ENCODE measurements at regions not wholly inside any gene's neighbourhood (a gene's known extent, or its start where the extent isn't known, plus 50 kb on each side); places are given as distances from the start of the nearest gene placed in this dataset.

DNA sequence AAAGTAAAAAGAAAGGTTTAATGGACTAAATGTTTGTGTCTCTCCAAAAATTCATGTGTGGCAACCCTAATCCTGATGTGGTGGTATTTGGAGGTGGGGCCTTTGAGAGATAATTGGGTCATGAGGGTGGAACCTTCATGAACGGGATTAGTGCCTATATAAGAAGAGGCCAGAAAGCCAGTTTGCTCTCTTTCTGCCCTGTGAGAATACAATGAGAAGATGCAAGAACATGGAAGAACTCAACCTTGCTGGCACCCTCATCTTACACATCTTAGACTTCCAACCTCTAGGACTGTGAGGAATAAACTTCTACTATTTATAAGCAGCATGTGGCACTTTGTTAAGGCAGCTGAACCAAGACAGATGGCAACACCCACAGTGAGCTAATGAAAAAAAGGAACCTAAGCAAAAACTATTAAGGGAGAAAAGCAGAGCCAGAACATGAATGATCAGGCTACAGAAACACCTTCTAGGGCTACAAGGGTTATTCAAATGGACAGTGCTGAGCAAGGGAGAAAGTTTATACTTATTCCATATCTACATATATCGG lies 159.5 kb downstream of the PLK2 start:
- no CpG with 5 or more reads among the region's 2 CpGs for WGBS (ENCODE audit: insufficient coverage)
- ChIA-PET POLR2A (no interaction called here), CTCF (no interaction called here)

DNA sequence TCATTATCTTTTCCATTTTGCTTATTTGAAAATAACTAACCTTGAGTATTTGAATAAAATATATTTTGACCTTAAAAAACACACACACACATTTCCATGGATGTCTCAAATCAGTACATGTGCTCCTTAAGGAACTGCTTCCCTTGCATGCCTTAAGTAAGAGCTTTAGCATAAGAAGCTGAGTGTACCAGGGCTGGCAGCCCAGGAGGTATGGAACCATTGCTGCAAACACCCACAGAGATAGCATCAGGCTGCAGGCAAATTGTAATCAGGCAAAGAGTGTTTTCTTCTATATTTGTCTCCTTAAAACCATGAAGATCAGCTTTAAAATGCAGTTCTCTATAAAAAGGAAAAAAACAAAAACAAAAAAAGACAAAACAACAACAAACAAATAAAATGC lies 160.6 kb downstream of the PLK2 start:
- POLR2A ChIA-PET, result no interaction called here
- Mint-ChIP-seq H3K27ac (no peak overlapping the region), H3K4me1 (peaks cover 6% of the 10 kb centered on the region), H3K27me3 (no peaks in the 10 kb centered on the region), H3K4me3 (no peak overlapping the region), H3K9me3 (ENCODE audit: insufficient read depth) (no peaks in the 10 kb centered on the region)
- Histone ChIP-seq H3K9ac (ENCODE audit: low read length) (no peak overlapping the region), H3K27me3 (replicated peaks in 1 of 4; ENCODE audit: control extremely low read depth in 1 of 4, control insufficient read depth in 3 of 4, insufficient read depth in 4 of 4, low read length in 3 of 4) (peaks cover 0 to 2% (median 0%) of the 10 kb centered on the region in 4 experiments), H3K27ac (ENCODE audit: low read length in 2 of 2) (no peak overlapping the region), H3K36me3 (replicated peaks in 1 of 2; ENCODE audit: control extremely low read depth in 1 of 2, control insufficient read depth in 1 of 2, extremely low read depth in 1 of 2, insufficient read depth in 2 of 2, low read length in 1 of 2) (no peaks in the 10 kb centered on the region), H2AFZ (ENCODE audit: insufficient read depth, low read depth, low read length, poor library complexity, severe bottlenecking) (no peak overlapping the region), H3K9me3 (ENCODE audit: control extremely low read depth in 1 of 3, control insufficient read depth in 2 of 3, insufficient read depth in 1 of 3, low read length in 2 of 3) (peaks cover 0 to 3% (median 0%) of the 10 kb centered on the region in 3 donors), H4K20me1 (ENCODE audit: control insufficient read depth, insufficient read depth, low read length, poor library complexity, severe bottlenecking) (no peaks in the 10 kb centered on the region), H3K79me2 (ENCODE audit: control insufficient read depth, insufficient read depth, low read length) (no peaks in the 10 kb centered on the region), H3K4me2 (replicated peaks; ENCODE audit: low read depth, low read length, poor library complexity, severe bottlenecking) (no peak overlapping the region), H3K4me3 (ENCODE audit: control extremely low read depth in 1 of 5, extremely low read depth in 1 of 5, insufficient read depth in 1 of 5, low read depth in 2 of 5, low read length in 4 of 5) (no peak overlapping the region), H3K4me1 (ENCODE audit: control insufficient read depth in 2 of 2, insufficient read depth in 2 of 2, low read length in 2 of 2) (no peaks in the 10 kb centered on the region)
- CTCF ChIA-PET, result no interaction called here
- ATAC-seq (ENCODE audit: low read depth), result no peak
- intact Hi-C loops (cut with micrococcal nuclease), result no loop called here
- DNase-seq, result no peak
- TF ChIP-seq EZH2 (IDR thresholded peaks at IDR 0.05; ENCODE audit: borderline replicate concordance, insufficient read depth, low read depth, low read length, poor library complexity, severe bottlenecking), result no peak
- TF ChIP-seq, protein P1, sequence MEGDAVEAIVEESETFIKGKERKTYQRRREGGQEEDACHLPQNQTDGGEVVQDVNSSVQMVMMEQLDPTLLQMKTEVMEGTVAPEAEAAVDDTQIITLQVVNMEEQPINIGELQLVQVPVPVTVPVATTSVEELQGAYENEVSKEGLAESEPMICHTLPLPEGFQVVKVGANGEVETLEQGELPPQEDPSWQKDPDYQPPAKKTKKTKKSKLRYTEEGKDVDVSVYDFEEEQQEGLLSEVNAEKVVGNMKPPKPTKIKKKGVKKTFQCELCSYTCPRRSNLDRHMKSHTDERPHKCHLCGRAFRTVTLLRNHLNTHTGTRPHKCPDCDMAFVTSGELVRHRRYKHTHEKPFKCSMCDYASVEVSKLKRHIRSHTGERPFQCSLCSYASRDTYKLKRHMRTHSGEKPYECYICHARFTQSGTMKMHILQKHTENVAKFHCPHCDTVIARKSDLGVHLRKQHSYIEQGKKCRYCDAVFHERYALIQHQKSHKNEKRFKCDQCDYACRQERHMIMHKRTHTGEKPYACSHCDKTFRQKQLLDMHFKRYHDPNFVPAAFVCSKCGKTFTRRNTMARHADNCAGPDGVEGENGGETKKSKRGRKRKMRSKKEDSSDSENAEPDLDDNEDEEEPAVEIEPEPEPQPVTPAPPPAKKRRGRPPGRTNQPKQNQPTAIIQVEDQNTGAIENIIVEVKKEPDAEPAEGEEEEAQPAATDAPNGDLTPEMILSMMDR (IDR thresholded peaks at IDR 0.05), result no peak

More for the DNA sequence above, 159.5 kb downstream of the PLK2 start:
- Mint-ChIP-seq H3K4me1 (no peaks in the 10 kb centered on the region), H3K27me3 (no peaks in the 10 kb centered on the region), H3K4me3 (no peak overlapping the region), H3K9me3 (ENCODE audit: insufficient read depth) (no peaks in the 10 kb centered on the region), H3K27ac (no peak overlapping the region)
- no peaks in the 10 kb centered on the region for H3K4me1 ChIP-seq (ENCODE audit: control insufficient read depth in 2 of 2, insufficient read depth in 2 of 2, low read length in 2 of 2)
- DNase-seq (no peak), ATAC-seq (ENCODE audit: low read depth) (no peak)
- no peak overlapping the region for H3K9ac ChIP-seq (ENCODE audit: low read length)
- H3K79me2 ChIP-seq (ENCODE audit: control insufficient read depth, insufficient read depth, low read length), result no peaks in the 10 kb centered on the region
- intact Hi-C loops (cut with micrococcal nuclease), result no loop called here
- TF ChIP-seq EZH2 (IDR thresholded peaks at IDR 0.05; ENCODE audit: borderline replicate concordance, insufficient read depth, low read depth, low read length, poor library complexity, severe bottlenecking), result no peak
- TF ChIP-seq, protein P1 (IDR thresholded peaks at IDR 0.05), result no peak
- no peaks in the 10 kb centered on the region for H4K20me1 ChIP-seq (ENCODE audit: control insufficient read depth, insufficient read depth, low read length, poor library complexity, severe bottlenecking)
- no peak overlapping the region for H3K27ac ChIP-seq (ENCODE audit: low read length in 2 of 2)
- H3K27me3 ChIP-seq (replicated peaks in 1 of 4; ENCODE audit: control extremely low read depth in 1 of 4, control insufficient read depth in 3 of 4, insufficient read depth in 4 of 4, low read length in 3 of 4), result peaks cover 0 to 2% (median 0%) of the 10 kb centered on the region in 4 experiments
- H3K9me3 ChIP-seq (ENCODE audit: control extremely low read depth in 1 of 3, control insufficient read depth in 2 of 3, insufficient read depth in 1 of 3, low read length in 2 of 3), result peaks cover 0 to 3% (median 0%) of the 10 kb centered on the region in 3 donors
- no peak overlapping the region for H2AFZ ChIP-seq (ENCODE audit: insufficient read depth, low read depth, low read length, poor library complexity, severe bottlenecking)
- H3K4me2 ChIP-seq (replicated peaks; ENCODE audit: low read depth, low read length, poor library complexity, severe bottlenecking), result no peak overlapping the region
- no peaks in the 10 kb centered on the region for H3K36me3 ChIP-seq (replicated peaks in 1 of 2; ENCODE audit: control extremely low read depth in 1 of 2, control insufficient read depth in 1 of 2, extremely low read depth in 1 of 2, insufficient read depth in 2 of 2, low read length in 1 of 2)
- H3K4me3 ChIP-seq (ENCODE audit: control extremely low read depth in 1 of 5, extremely low read depth in 1 of 5, insufficient read depth in 1 of 5, low read depth in 2 of 5, low read length in 4 of 5), result no peak overlapping the region
